ENCODE measurements at regions not wholly inside any gene's neighbourhood (a gene's known extent, or its start where the extent isn't known, plus 50 kb on each side); places are given as distances from the start of the nearest gene placed in this dataset.

DNA sequence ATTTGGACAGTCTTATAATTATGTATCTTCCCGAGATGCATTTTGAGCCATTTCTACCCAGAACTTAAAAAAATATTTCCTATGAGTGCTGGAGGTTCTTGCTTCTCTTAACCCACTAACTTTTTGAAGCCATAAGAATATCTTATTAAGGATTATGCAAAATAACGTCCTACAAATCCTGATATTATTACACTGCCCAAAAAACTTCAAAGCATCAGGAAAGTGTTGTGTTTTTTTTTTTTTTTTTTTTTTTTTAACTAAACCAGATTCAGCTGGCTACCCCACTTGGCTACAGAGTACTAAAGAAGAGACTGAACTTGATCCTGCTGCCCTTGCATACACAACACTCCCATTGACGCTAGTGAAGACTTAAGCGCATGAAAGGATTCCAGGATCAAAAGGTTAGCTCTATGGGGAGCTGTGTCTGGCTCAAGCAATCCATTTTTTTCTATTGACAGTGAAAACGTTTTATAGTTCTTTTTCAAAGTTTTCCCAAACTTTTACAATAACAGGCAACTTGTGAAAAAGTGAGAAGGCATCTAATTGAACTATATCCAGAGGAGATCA is 141.4 kb downstream of the KCNRG start:
- Mint-ChIP-seq H3K36me3 (ENCODE audit: low read depth) (no peaks in the 10 kb centered on the region), H3K27ac (no peak overlapping the region), H3K4me3 (no peak overlapping the region), H3K4me1 (peaks cover 15% of the 10 kb centered on the region), H3K27me3 (peaks cover 15% of the 10 kb centered on the region), H3K9me3 (ENCODE audit: low read depth) (no peaks in the 10 kb centered on the region)
- intact Hi-C loops (cut with DNase I, micrococcal nuclease), result no loop called here
- ATAC-seq (no peak), DNase-seq (no peak)
- CTCF ChIA-PET, result no interaction called here
- POLR2A ChIA-PET, result no interaction called here

DNA sequence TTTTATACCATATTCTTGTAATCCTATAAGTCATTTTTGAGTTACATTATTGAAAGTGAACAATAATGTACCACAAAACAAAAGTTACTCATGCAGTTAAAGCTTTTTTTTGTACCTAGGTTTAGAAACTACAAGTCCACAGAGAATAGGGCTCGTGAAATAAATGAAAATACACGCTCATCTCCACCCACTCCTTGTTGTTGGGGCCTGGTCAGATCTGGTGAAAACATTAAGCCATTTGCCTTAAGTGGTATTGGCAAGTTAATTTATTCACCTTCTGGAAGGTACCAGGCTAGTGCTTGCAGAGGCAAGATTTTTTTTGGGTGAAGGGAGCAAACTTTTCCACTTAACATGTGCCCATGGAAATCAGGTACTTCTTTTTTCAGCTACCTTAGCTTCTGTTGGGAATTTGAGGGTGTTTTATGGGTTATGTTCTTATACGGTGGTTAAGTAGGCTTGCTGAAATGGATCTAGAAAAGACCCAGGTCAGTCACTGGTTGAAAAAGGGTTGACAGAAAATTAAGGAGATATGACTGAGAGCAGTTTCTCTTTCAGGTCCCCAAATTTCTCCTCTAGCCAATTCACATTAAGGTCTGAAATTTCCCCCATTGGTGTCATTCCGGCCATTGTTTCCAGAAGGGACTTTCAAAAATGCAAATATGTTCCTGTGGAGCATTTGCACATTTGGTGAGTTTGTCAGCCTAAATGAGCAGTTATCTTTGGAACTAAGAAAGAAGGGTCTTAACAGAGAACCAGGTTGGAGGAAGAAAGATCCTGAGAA is 143.3 kb downstream of the KCNRG start:
- no peaks in the 10 kb centered on the region for H3K4me1 Mint-ChIP-seq
- peaks cover 18% of the 10 kb centered on the region for H3K27me3 Mint-ChIP-seq
- ChIA-PET POLR2A (interaction anchor here (0.6 kb wide), 1 partner anchor 1904 kb away, joined by 3 read pairs; no protein-coding TSS in a partner anchor), CTCF (interaction anchor here (0.8 kb wide), 1 partner anchor 1054 kb away, joined by 3 read pairs; no protein-coding TSS in a partner anchor)
- intact Hi-C loops (cut with DNase I, micrococcal nuclease), result no loop called here
- no peak overlapping the region for H3K4me3 Mint-ChIP-seq
- DNase-seq (no peak), ATAC-seq (no peak)
- H3K9me3 Mint-ChIP-seq (ENCODE audit: low read depth), result no peaks in the 10 kb centered on the region
- H3K36me3 Mint-ChIP-seq (ENCODE audit: low read depth), result no peaks in the 10 kb centered on the region
- H3K27ac Mint-ChIP-seq, result no peak overlapping the region

DNA sequence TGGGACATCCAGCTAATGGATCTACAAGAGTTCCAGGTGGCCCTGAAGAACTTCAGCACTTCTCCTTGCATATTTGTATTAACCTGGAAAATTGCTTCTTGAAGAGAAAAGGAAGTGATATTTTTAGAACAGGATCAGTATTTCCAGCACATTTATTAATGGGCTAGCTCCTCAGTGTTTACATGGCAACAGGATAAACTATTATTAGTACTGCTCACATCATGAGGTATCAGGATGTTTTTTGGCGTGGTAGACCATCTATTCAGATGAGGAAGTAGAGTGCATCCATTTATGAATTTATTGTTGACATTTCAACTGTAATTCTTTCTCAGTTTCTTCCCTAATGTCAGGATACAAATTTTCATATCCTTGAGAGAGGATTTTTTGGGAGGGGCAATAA is 144.4 kb downstream of the KCNRG start:
- no peak for DNase-seq
- Mint-ChIP-seq H3K4me1 (no peaks in the 10 kb centered on the region), H3K36me3 (ENCODE audit: low read depth) (no peaks in the 10 kb centered on the region), H3K27me3 (peaks cover 22% of the 10 kb centered on the region), H3K4me3 (no peak overlapping the region), H3K27ac (no peak overlapping the region), H3K9me3 (ENCODE audit: low read depth) (no peaks in the 10 kb centered on the region)
- ATAC-seq, result no peak
- ChIA-PET POLR2A (no interaction called here), CTCF (interaction anchor here (0.8 to 1.2 kb wide), 2 partner anchors 183 to 1053 kb away, joined by 3 read pairs; no protein-coding TSS in a partner anchor)
- intact Hi-C loops (cut with DNase I, micrococcal nuclease), result no loop called here

DNA sequence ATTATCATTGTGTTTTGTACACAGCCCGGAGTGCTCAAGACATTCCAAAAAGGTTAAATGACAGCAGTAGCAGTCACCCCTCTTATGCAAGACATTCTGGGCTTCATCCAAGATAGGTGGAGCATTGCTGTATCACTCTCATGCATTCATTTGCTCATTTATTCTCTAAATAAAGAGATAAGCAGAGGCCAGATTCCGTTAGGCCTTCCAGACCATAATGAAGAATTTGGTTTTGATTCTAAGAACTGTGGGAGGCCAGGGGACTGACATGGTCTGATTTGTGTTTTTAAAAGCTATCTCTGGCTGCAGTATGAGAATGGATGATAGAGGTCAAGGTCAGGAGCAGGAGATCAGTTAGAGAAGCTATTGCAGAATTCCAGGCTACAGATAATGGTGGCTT is 145.8 kb downstream of the KCNRG start:
- intact Hi-C loops (cut with DNase I, micrococcal nuclease), result no loop called here
- H3K27ac Mint-ChIP-seq, result no peak overlapping the region
- CTCF ChIA-PET, result interaction anchor here (1.6 kb wide), 1 partner anchor 76 kb away, joined by 5 read pairs; no protein-coding TSS in a partner anchor
- ATAC-seq (no peak), DNase-seq (no peak)
- H3K4me3 Mint-ChIP-seq, result no peak overlapping the region
- H3K27me3 Mint-ChIP-seq, result peaks cover 25% of the 10 kb centered on the region
- H3K4me1 Mint-ChIP-seq, result no peaks in the 10 kb centered on the region
- no peaks in the 10 kb centered on the region for H3K9me3 Mint-ChIP-seq (ENCODE audit: low read depth)
- no peaks in the 10 kb centered on the region for H3K36me3 Mint-ChIP-seq (ENCODE audit: low read depth)
- POLR2A ChIA-PET, result no interaction called here

DNA sequence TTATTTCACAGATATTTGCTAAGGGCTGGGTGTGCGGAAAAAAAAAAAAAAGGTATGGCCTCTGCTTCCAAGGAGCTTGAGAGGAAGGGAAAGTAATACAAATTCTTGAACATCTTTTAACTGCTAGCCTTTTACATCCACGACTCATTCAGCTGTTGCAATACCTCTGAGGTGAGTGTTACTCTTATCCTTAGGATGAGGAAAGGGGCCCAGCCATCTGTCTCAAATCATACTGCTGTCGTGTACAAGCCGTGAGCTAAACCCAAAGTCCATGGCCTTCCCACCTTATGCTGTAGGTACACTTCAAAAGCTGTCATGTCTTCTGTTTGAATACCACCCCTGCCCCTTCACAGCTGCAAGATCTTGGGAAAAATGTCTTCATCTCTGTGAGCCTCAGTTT is 146.8 kb downstream of the KCNRG start:
- POLR2A ChIA-PET, result no interaction called here

DNA sequence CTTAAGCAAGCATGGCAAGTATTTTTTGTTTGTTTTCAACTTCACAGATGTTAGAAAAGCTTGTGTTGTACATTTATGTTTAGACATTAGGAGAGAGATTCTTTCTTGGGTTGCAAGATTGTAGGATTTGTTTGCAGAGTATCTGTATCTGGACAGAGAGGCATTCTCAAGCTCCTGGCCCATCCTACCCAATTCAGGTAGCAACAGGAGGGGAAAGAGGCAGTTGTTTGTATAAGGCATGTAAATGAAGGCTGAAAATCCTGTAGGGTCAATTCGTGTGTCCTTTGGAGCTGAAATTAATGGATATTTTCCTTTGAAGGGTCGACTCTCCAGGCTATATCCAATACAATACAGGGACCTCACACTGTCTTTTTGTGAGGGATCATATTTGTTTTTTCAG is 147.3 kb downstream of the KCNRG start:
- Mint-ChIP-seq H3K27me3 (peaks cover 24% of the 10 kb centered on the region), H3K36me3 (ENCODE audit: low read depth) (no peaks in the 10 kb centered on the region), H3K27ac (no peak overlapping the region), H3K9me3 (ENCODE audit: low read depth) (peaks cover 2% of the 10 kb centered on the region), H3K4me3 (no peak overlapping the region), H3K4me1 (peaks cover 4% of the 10 kb centered on the region)
- DNase-seq (no peak), ATAC-seq (no peak)
- ChIA-PET POLR2A (no interaction called here), CTCF (interaction anchor here (0.9 to 1.6 kb wide), 2 partner anchors 78 to 166 kb away, joined by 3 to 5 read pairs; partner anchors contain the start of gene TRIM13)
- intact Hi-C loops (cut with DNase I, micrococcal nuclease), result no loop called here

More for the DNA sequence above, 146.8 kb downstream of the KCNRG start:
- ATAC-seq (no peak), DNase-seq (no peak)
- Mint-ChIP-seq H3K27ac (no peak overlapping the region), H3K36me3 (ENCODE audit: low read depth) (no peaks in the 10 kb centered on the region), H3K27me3 (peaks cover 24% of the 10 kb centered on the region), H3K9me3 (ENCODE audit: low read depth) (peaks cover 2% of the 10 kb centered on the region), H3K4me1 (no peaks in the 10 kb centered on the region), H3K4me3 (no peak overlapping the region)
- intact Hi-C loops (cut with DNase I, micrococcal nuclease), result no loop called here
- CTCF ChIA-PET, result interaction anchor here (0.7 to 1.6 kb wide), 3 partner anchors 77 to 233 kb away, joined by 3 to 5 read pairs (median 3); partner anchors contain the start of gene TRIM13

DNA sequence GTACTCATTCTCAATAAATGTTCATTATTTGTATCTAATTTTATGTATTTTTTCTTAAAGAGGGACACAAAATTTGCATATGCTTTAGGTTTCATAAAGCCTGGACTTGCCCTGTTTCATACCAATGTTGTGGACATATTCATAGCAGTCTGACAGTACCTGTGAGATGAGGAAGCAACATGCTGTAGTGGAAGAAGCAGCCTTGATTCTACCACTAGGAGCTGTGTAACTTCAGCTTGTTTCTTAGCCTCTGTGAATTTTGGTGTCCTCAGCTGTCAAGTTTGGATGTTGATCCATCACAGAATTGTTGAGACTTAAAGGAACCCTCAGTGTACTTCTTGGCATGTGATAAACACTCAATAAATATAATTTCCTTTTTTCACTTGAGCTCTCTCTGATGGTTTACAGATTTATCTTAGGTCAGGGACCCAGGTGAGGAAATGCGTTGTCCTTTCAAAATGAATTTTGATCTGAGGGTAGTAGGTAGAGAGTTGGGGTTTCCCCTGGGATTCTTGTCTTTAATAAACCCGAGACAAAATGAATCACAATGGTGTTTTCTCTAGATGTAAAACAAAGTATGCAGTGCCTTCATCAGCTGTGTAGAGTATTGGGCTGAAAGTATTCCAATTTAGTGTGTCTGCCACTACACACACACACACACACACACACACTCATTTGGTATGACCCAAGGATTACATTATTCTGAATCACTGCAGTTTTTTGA is 152.1 kb downstream of the KCNRG start:
- peaks cover 14% of the 10 kb centered on the region for H3K4me1 Mint-ChIP-seq
- no peak overlapping the region for H3K4me3 Mint-ChIP-seq
- H3K27ac Mint-ChIP-seq, result no peak overlapping the region
- ATAC-seq (peak; percentile 91), DNase-seq (peak; percentile 24)
- CTCF ChIA-PET, result interaction anchor here (0.8 to 2.1 kb wide), 4 partner anchors 18 to 110 kb away, joined by 3 to 5 read pairs (median 4); no protein-coding TSS in a partner anchor
- H3K9me3 Mint-ChIP-seq (ENCODE audit: low read depth), result peaks cover 2% of the 10 kb centered on the region
- POLR2A ChIA-PET, result interaction anchor here (0.6 to 1.4 kb wide), 5 partner anchors 12 to 365 kb away, joined by 3 to 5 read pairs (median 3); partner anchors contain the start of gene TRIM13
- H3K27me3 Mint-ChIP-seq, result peaks cover 16% of the 10 kb centered on the region
- H3K36me3 Mint-ChIP-seq (ENCODE audit: low read depth), result no peaks in the 10 kb centered on the region
- intact Hi-C loops (cut with DNase I, micrococcal nuclease), result loop anchor here (1.0 to 5.0 kb wide), 5 partner anchors 35 to 78 kb away; no protein-coding TSS in a partner anchor

DNA sequence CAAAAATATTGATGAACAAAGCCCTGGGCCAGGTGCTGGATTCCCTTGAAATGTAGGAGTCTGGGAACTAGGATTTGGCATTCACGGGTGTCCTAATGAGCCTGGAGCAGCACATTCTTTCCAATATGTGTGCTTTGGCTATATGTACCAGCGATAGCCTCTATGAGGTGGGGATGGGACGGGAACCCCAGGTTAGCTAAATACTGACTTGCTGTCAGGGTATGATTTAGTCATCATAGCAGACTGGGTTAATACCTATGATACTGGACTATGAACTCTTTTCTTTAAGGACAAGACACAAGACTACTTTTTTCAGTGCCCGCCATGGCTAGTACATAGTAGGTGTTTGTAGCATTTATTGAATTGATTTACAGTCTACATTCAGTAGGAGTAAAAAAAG is 152.7 kb downstream of the KCNRG start:
- Mint-ChIP-seq H3K27ac (no peak overlapping the region), H3K4me1 (peaks cover 14% of the 10 kb centered on the region), H3K27me3 (peaks cover 17% of the 10 kb centered on the region), H3K4me3 (no peak overlapping the region), H3K9me3 (ENCODE audit: low read depth) (peaks cover 2% of the 10 kb centered on the region), H3K36me3 (ENCODE audit: low read depth) (no peaks in the 10 kb centered on the region)
- ChIA-PET CTCF (interaction anchor here (0.6 to 2.1 kb wide), 5 partner anchors 18 to 265 kb away, joined by 3 to 5 read pairs (median 3); no protein-coding TSS in a partner anchor), POLR2A (interaction anchor here (0.7 to 1.4 kb wide), 3 partner anchors 44 to 366 kb away, joined by 3 to 4 read pairs (median 3); no protein-coding TSS in a partner anchor)
- intact Hi-C loops (cut with DNase I, micrococcal nuclease), result loop anchor here (1.0 to 5.0 kb wide), 6 partner anchors 36 to 199 kb away; no protein-coding TSS in a partner anchor
- no peak for DNase-seq
- no peak for ATAC-seq

DNA sequence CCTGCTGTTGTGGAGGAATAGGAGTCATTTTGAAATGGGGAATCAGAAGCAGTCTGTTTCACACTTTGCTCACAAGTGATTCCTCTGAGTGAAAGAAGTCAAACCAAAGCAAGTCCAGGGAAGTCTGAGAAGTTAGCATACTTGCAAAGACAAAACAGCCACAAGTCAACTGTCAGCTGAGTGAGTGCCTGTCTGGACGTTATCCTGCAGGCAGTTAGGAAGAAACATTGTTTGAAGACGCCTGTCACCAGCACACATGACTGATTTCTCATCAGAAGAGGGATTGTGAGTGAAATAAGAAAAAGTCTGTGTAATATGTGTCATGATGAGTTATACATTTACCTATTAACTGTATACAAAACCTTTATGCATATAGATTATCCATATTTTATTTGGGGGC is 153.5 kb downstream of the KCNRG start:
- H3K27ac Mint-ChIP-seq, result no peak overlapping the region
- ChIA-PET CTCF (interaction anchor here (0.6 kb wide), 2 partner anchors 264 to 1971 kb away, joined by 3 read pairs; no protein-coding TSS in a partner anchor), POLR2A (interaction anchor here (0.6 kb wide), 2 partner anchors 45 to 87 kb away, joined by 3 to 5 read pairs; no protein-coding TSS in a partner anchor)
- DNase-seq (peak; percentile 9), ATAC-seq (peak; percentile 16)
- H3K9me3 Mint-ChIP-seq (ENCODE audit: low read depth), result peaks cover 2% of the 10 kb centered on the region
- peaks cover 15% of the 10 kb centered on the region for H3K27me3 Mint-ChIP-seq
- no peak overlapping the region for H3K4me3 Mint-ChIP-seq
- peaks cover 14% of the 10 kb centered on the region for H3K4me1 Mint-ChIP-seq
- no peaks in the 10 kb centered on the region for H3K36me3 Mint-ChIP-seq (ENCODE audit: low read depth)
- intact Hi-C loops (cut with DNase I, micrococcal nuclease), result loop anchor here (2.0 to 5.0 kb wide), 2 partner anchors 36 to 198 kb away; no protein-coding TSS in a partner anchor

DNA sequence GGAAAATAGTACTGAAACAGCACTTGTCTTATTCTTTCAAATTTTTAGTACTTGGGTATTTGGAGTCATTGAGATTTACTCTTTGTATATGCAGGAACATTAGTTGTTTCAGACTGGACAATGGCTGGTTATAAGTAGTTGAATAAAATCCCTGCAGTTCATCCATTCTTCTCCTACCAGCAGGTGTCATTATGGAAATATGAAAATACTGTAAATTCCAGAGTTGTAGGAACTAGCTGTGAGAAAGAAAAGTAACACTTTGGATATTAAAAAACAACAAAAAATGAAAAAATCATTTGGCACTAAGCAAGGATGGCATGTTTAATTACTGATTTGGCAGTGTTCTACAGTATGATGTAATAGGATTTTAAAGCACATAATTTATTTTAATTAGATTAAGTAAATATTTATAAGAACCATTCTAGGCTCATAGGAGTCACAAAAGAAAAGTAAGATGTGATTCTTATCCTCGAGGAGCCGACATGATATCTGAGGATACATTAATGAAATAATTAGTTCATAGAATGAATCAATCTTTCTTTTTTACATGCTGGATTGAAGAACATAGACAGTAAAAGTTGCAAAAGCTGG is 155.3 kb downstream of the KCNRG start:
- intact Hi-C loops (cut with DNase I, micrococcal nuclease), result no loop called here
- H3K4me3 Mint-ChIP-seq, result no peak overlapping the region
- CTCF ChIA-PET, result interaction anchor here (0.7 kb wide), 1 partner anchor 424 kb away, joined by 3 read pairs; no protein-coding TSS in a partner anchor
- no peak for DNase-seq
- H3K4me1 Mint-ChIP-seq, result peaks cover 14% of the 10 kb centered on the region
- no peaks in the 10 kb centered on the region for H3K36me3 Mint-ChIP-seq (ENCODE audit: low read depth)
- H3K27ac Mint-ChIP-seq, result no peak overlapping the region
- POLR2A ChIA-PET, result no interaction called here
- no peak for ATAC-seq
- H3K9me3 Mint-ChIP-seq (ENCODE audit: low read depth), result peaks cover 5% of the 10 kb centered on the region
- peaks cover 13% of the 10 kb centered on the region for H3K27me3 Mint-ChIP-seq

Data from activated CD4-positive, alpha-beta T cell treated with anti-CD3 and anti-CD28 coated beads for 36 hours (primary cell).